ENCODE measurements at regions not wholly inside any gene's neighbourhood (a gene's known extent, or its start where the extent isn't known, plus 50 kb on each side); places are given as distances from the start of the nearest gene placed in this dataset.

DNA sequence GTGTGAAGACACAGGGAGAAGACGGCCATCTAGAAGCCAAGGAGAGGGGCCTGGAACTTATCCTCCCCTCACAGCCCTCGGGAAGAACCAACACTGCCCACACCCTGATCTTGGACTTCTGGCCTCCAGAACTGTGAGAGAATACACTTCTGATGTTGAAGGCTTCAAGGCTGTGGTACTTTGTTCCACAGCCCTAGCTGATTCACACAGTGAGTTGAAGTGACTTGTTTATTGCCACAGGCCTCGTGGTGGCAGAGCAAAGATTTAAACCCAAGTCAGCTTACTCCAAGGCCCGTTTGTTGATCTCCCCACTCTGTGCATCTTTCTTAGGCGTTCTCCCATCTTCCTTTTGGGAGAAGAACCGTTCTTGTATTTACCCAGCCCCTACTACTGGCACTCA is 72.8 kb downstream of the CYTL1 start (continued):
- TF ChIP-seq, protein P1, sequence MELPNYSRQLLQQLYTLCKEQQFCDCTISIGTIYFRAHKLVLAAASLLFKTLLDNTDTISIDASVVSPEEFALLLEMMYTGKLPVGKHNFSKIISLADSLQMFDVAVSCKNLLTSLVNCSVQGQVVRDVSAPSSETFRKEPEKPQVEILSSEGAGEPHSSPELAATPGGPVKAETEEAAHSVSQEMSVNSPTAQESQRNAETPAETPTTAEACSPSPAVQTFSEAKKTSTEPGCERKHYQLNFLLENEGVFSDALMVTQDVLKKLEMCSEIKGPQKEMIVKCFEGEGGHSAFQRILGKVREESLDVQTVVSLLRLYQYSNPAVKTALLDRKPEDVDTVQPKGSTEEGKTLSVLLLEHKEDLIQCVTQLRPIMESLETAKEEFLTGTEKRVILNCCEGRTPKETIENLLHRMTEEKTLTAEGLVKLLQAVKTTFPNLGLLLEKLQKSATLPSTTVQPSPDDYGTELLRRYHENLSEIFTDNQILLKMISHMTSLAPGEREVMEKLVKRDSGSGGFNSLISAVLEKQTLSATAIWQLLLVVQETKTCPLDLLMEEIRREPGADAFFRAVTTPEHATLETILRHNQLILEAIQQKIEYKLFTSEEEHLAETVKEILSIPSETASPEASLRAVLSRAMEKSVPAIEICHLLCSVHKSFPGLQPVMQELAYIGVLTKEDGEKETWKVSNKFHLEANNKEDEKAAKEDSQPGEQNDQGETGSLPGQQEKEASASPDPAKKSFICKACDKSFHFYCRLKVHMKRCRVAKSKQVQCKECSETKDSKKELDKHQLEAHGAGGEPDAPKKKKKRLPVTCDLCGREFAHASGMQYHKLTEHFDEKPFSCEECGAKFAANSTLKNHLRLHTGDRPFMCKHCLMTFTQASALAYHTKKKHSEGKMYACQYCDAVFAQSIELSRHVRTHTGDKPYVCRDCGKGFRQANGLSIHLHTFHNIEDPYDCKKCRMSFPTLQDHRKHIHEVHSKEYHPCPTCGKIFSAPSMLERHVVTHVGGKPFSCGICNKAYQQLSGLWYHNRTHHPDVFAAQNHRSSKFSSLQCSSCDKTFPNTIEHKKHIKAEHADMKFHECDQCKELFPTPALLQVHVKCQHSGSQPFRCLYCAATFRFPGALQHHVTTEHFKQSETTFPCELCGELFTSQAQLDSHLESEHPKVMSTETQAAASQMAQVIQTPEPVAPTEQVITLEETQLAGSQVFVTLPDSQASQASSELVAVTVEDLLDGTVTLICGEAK (IDR thresholded peaks at IDR 0.05) = no peak
- TF ChIP-seq, protein P1 (CRISPR knock-in tag; IDR thresholded peaks at IDR 0.05) = no peak
- TF ChIP-seq MAFF (IDR thresholded peaks at IDR 0.05; ENCODE audit: low read length) (no peak), KAT8 (IDR thresholded peaks at IDR 0.05; ENCODE audit: low read depth) (no peak), ASH1L (IDR thresholded peaks at IDR 0.05; ENCODE audit: borderline replicate concordance, low read depth, partially characterized antibody) (no peak), CBFA2T3 (IDR thresholded peaks at IDR 0.05) (no peak), ZNF76 (CRISPR knock-in tag; IDR thresholded peaks at IDR 0.05; ENCODE audit: borderline replicate concordance) (no peak), SMAD2 (IDR thresholded peaks at IDR 0.05; ENCODE audit: low read depth, low read length) (no peak)
- TF ChIP-seq, protein P2, sequence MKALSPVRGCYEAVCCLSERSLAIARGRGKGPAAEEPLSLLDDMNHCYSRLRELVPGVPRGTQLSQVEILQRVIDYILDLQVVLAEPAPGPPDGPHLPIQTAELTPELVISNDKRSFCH (CRISPR knock-in tag; IDR thresholded peaks at IDR 0.05) = no peak
- TF ChIP-seq, protein P2 (tag; IDR thresholded peaks at IDR 0.05) = no peak
- TF ChIP-seq, protein P3, sequence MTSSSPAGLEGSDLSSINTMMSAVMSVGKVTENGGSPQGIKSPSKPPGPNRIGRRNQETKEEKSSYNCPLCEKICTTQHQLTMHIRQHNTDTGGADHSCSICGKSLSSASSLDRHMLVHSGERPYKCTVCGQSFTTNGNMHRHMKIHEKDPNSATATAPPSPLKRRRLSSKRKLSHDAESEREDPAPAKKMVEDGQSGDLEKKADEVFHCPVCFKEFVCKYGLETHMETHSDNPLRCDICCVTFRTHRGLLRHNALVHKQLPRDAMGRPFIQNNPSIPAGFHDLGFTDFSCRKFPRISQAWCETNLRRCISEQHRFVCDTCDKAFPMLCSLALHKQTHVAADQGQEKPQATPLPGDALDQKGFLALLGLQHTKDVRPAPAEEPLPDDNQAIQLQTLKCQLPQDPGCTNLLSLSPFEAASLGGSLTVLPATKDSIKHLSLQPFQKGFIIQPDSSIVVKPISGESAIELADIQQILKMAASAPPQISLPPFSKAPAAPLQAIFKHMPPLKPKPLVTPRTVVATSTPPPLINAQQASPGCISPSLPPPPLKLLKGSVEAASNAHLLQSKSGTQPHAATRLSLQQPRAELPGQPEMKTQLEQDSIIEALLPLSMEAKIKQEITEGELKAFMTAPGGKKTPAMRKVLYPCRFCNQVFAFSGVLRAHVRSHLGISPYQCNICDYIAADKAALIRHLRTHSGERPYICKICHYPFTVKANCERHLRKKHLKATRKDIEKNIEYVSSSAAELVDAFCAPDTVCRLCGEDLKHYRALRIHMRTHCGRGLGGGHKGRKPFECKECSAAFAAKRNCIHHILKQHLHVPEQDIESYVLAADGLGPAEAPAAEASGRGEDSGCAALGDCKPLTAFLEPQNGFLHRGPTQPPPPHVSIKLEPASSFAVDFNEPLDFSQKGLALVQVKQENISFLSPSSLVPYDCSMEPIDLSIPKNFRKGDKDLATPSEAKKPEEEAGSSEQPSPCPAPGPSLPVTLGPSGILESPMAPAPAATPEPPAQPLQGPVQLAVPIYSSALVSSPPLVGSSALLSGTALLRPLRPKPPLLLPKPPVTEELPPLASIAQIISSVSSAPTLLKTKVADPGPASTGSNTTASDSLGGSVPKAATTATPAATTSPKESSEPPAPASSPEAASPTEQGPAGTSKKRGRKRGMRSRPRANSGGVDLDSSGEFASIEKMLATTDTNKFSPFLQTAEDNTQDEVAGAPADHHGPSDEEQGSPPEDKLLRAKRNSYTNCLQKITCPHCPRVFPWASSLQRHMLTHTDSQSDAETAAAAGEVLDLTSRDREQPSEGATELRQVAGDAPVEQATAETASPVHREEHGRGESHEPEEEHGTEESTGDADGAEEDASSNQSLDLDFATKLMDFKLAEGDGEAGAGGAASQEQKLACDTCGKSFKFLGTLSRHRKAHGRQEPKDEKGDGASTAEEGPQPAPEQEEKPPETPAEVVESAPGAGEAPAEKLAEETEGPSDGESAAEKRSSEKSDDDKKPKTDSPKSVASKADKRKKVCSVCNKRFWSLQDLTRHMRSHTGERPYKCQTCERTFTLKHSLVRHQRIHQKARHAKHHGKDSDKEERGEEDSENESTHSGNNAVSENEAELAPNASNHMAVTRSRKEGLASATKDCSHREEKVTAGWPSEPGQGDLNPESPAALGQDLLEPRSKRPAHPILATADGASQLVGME (CRISPR knock-in tag; IDR thresholded peaks at IDR 0.05) = no peak

All from K562 (cell line).